ENCODE measurements at regions not wholly inside any gene's neighbourhood (a gene's known extent, or its start where the extent isn't known, plus 50 kb on each side); places are given as distances from the start of the nearest gene placed in this dataset.

- Histone ChIP-seq H3K9me3 (no peaks in the 10 kb centered on the region), H3K27me3 (ENCODE audit: low read depth) (no peaks in the 10 kb centered on the region), H3K36me3 (replicated peaks) (no peaks in the 10 kb centered on the region), H3K4me1 (no peaks in the 10 kb centered on the region), H3K4me3 (no peak overlapping the region)
- in situ Hi-C loops (cut with MboI; ENCODE audit: low sequenced_read_pairs) = no loop called here
- DNase-seq (ENCODE audit: low spot score in 2 of 2) = no peak
Observed at GRCh38 chr2:236901956-236902355, 183.7 kb upstream of the COPS8 start.

GRCh38 chr2:236903978-236904377, 181.7 kb upstream of the COPS8 start:
- no peaks in the 10 kb centered on the region for H3K36me3 ChIP-seq (replicated peaks)
- H3K4me1 ChIP-seq = no peaks in the 10 kb centered on the region
- no peak overlapping the region for H3K4me3 ChIP-seq
- no peak for DNase-seq (ENCODE audit: low spot score in 2 of 2)
- in situ Hi-C loops (cut with MboI; ENCODE audit: low sequenced_read_pairs) = no loop called here
- H3K9me3 ChIP-seq = no peaks in the 10 kb centered on the region
- no peaks in the 10 kb centered on the region for H3K27me3 ChIP-seq (ENCODE audit: low read depth)

- DNase-seq (ENCODE audit: low spot score in 2 of 2) = no peak
- Histone ChIP-seq H3K36me3 (replicated peaks) (no peaks in the 10 kb centered on the region), H3K4me3 (no peak overlapping the region), H3K4me1 (no peaks in the 10 kb centered on the region), H3K27me3 (ENCODE audit: low read depth) (no peaks in the 10 kb centered on the region), H3K9me3 (no peaks in the 10 kb centered on the region)
- in situ Hi-C loops (cut with MboI; ENCODE audit: low sequenced_read_pairs) = no loop called here
Observed at GRCh38 chr2:236904389-236905263, 181.1 kb upstream of the COPS8 start.

- no peak for DNase-seq (ENCODE audit: low spot score in 2 of 2)
- Histone ChIP-seq H3K27me3 (ENCODE audit: low read depth) (no peaks in the 10 kb centered on the region), H3K36me3 (replicated peaks) (no peaks in the 10 kb centered on the region), H3K4me3 (no peak overlapping the region), H3K9me3 (no peaks in the 10 kb centered on the region), H3K4me1 (no peaks in the 10 kb centered on the region)
- in situ Hi-C loops (cut with MboI; ENCODE audit: low sequenced_read_pairs) = no loop called here
Observed at GRCh38 chr2:236905976-236906375, 179.7 kb upstream of the COPS8 start.

- H3K9me3 ChIP-seq = no peaks in the 10 kb centered on the region
- in situ Hi-C loops (cut with MboI; ENCODE audit: low sequenced_read_pairs) = no loop called here
- no peak overlapping the region for H3K4me3 ChIP-seq
- DNase-seq (ENCODE audit: low spot score in 2 of 2) = no peak
- no peaks in the 10 kb centered on the region for H3K27me3 ChIP-seq (ENCODE audit: low read depth)
- no peaks in the 10 kb centered on the region for H3K4me1 ChIP-seq
- H3K36me3 ChIP-seq (replicated peaks) = no peaks in the 10 kb centered on the region
Observed at GRCh38 chr2:236908439-236909192, 177.1 kb upstream of the COPS8 start.

- Histone ChIP-seq H3K36me3 (replicated peaks) (no peaks in the 10 kb centered on the region), H3K27me3 (ENCODE audit: low read depth) (no peaks in the 10 kb centered on the region), H3K4me3 (no peak overlapping the region), H3K4me1 (no peaks in the 10 kb centered on the region), H3K9me3 (no peaks in the 10 kb centered on the region)
- no peak for DNase-seq (ENCODE audit: low spot score in 2 of 2)
- in situ Hi-C loops (cut with MboI; ENCODE audit: low sequenced_read_pairs) = no loop called here
Observed at GRCh38 chr2:236909193-236909504, 176.5 kb upstream of the COPS8 start.

- in situ Hi-C loops (cut with MboI; ENCODE audit: low sequenced_read_pairs) = no loop called here
Observed at GRCh38 chr2:236909802-236910201, 175.9 kb upstream of the COPS8 start.

GRCh38 chr2:236910781-236911495, 174.8 kb upstream of the COPS8 start:
- Histone ChIP-seq H3K4me3 (no peak overlapping the region), H3K9me3 (no peaks in the 10 kb centered on the region), H3K27me3 (ENCODE audit: low read depth) (no peaks in the 10 kb centered on the region), H3K36me3 (replicated peaks) (no peaks in the 10 kb centered on the region), H3K4me1 (peaks cover 6% of the 10 kb centered on the region)
- in situ Hi-C loops (cut with MboI; ENCODE audit: low sequenced_read_pairs) = no loop called here
- DNase-seq (ENCODE audit: low spot score in 2 of 2) = no peak

More at GRCh38 chr2:236909802-236910201, 175.9 kb upstream of the COPS8 start:
- Histone ChIP-seq H3K27me3 (ENCODE audit: low read depth) (no peaks in the 10 kb centered on the region), H3K36me3 (replicated peaks) (no peaks in the 10 kb centered on the region), H3K9me3 (no peaks in the 10 kb centered on the region), H3K4me3 (no peak overlapping the region), H3K4me1 (no peaks in the 10 kb centered on the region)
- DNase-seq (ENCODE audit: low spot score in 2 of 2) = no peak

- Histone ChIP-seq H3K27me3 (ENCODE audit: low read depth) (no peaks in the 10 kb centered on the region), H3K36me3 (replicated peaks) (no peaks in the 10 kb centered on the region), H3K9me3 (no peaks in the 10 kb centered on the region), H3K4me1 (peaks cover 16% of the 10 kb centered on the region), H3K4me3 (no peak overlapping the region)
- DNase-seq (ENCODE audit: low spot score in 2 of 2) = no peak
- in situ Hi-C loops (cut with MboI; ENCODE audit: low sequenced_read_pairs) = no loop called here
Observed at GRCh38 chr2:236912326-236913120, 173.2 kb upstream of the COPS8 start.

GRCh38 chr2:236915186-236915585, 170.5 kb upstream of the COPS8 start:
- H3K9me3 ChIP-seq = no peaks in the 10 kb centered on the region
- no peaks in the 10 kb centered on the region for H3K27me3 ChIP-seq (ENCODE audit: low read depth)
- in situ Hi-C loops (cut with MboI; ENCODE audit: low sequenced_read_pairs) = no loop called here
- H3K4me1 ChIP-seq = peaks cover 16% of the 10 kb centered on the region
- DNase-seq (ENCODE audit: low spot score in 2 of 2) = no peak
- no peaks in the 10 kb centered on the region for H3K36me3 ChIP-seq (replicated peaks)
- no peak overlapping the region for H3K4me3 ChIP-seq

GRCh38 chr2:236915726-236916125, 170.0 kb upstream of the COPS8 start:
- Histone ChIP-seq H3K9me3 (no peaks in the 10 kb centered on the region), H3K4me1 (peaks cover 16% of the 10 kb centered on the region), H3K36me3 (replicated peaks) (no peaks in the 10 kb centered on the region), H3K4me3 (no peak overlapping the region), H3K27me3 (ENCODE audit: low read depth) (no peaks in the 10 kb centered on the region)
- no peak for DNase-seq (ENCODE audit: low spot score in 2 of 2)
- in situ Hi-C loops (cut with MboI; ENCODE audit: low sequenced_read_pairs) = no loop called here

- H3K27me3 ChIP-seq (ENCODE audit: low read depth) = no peaks in the 10 kb centered on the region
- DNase-seq (ENCODE audit: low spot score in 2 of 2) = peak; percentile 75 to 81
- H3K36me3 ChIP-seq (replicated peaks) = no peaks in the 10 kb centered on the region
- in situ Hi-C loops (cut with MboI; ENCODE audit: low sequenced_read_pairs) = no loop called here
- H3K4me3 ChIP-seq = no peak overlapping the region
- H3K4me1 ChIP-seq = peaks cover 16% of the 10 kb centered on the region
- no peaks in the 10 kb centered on the region for H3K9me3 ChIP-seq
Observed at GRCh38 chr2:236916181-236916580, 169.5 kb upstream of the COPS8 start.

GRCh38 chr2:236916651-236917050, 169.0 kb upstream of the COPS8 start:
- no peaks in the 10 kb centered on the region for H3K9me3 ChIP-seq
- H3K4me3 ChIP-seq = no peak overlapping the region
- H3K27me3 ChIP-seq (ENCODE audit: low read depth) = no peaks in the 10 kb centered on the region
- in situ Hi-C loops (cut with MboI; ENCODE audit: low sequenced_read_pairs) = no loop called here
- H3K4me1 ChIP-seq = peaks cover 16% of the 10 kb centered on the region
- H3K36me3 ChIP-seq (replicated peaks) = no peaks in the 10 kb centered on the region
- DNase-seq (ENCODE audit: low spot score in 2 of 2) = no peak

Measured in HAP-1 (cell line).